GM13977 (cell line): ENCODE measurements at regions not wholly inside any gene's neighbourhood (a gene's known extent, or its start where the extent isn't known, plus 50 kb on each side); places are given as distances from the start of the nearest gene placed in this dataset.

ENCODE experiments used
- DNase-seq: peaks from one replicate; pipeline ENCODE4 v3.0.0; 2012; ENCODE audit warnings: low spot score
- in situ Hi-C: fragments of 300-500 bp; cut with MboI; formaldehyde crosslinking; loops from one replicate; pipeline ENCODE4 v1.12.0; 2022; ENCODE audit warnings: low sequenced_read_pairs, low pct_unique_long_range_greater_than_20kb, mixed read lengths, inconsistent platforms; ENCODE audit not compliant: unreplicated experiment
- TF ChIP-seq, protein P1 (sequence below): IDR thresholded peaks from 2 replicates; pipeline ENCODE4 v1.5.1; 2012; ENCODE audit warnings: mild to moderate bottlenecking, control low read depth; ENCODE audit not compliant: insufficient read depth; ENCODE audit errors: extremely low read depth, missing control alignments

DNA sequence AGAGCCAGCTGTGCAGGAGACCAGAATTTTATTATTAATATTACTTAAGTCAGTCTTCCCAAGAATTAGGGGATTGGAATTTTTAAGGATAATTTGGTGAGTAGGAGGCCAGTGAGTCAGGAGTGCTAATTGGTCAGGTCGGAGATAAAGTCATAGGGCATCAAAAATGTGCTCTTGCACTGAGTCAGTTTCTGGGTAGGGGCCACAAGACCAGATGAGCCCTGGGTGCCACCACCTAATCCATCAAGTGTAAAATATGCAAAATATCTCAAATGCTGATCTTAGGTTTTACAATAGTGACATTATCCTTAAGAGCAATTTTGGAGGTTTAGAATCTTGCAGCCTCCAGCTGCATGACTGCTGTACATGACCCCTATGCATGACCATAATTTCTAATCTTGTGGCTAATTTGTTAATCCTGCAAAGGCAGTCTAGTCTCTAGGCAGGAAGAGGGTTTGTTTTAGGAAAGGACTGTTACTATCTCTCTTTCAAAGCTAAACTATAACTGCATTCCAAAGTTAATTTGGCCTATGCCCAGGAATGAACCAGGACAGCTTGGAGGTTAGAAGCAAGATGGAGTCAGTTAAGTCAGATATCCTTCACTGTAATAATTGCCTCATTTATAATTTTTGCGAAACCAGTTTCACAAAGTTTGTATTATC lies 215.9 kb downstream of the RNF152 start:
- in situ Hi-C loops = no loop called here
- DNase-seq = no peak
- TF ChIP-seq, protein P1, sequence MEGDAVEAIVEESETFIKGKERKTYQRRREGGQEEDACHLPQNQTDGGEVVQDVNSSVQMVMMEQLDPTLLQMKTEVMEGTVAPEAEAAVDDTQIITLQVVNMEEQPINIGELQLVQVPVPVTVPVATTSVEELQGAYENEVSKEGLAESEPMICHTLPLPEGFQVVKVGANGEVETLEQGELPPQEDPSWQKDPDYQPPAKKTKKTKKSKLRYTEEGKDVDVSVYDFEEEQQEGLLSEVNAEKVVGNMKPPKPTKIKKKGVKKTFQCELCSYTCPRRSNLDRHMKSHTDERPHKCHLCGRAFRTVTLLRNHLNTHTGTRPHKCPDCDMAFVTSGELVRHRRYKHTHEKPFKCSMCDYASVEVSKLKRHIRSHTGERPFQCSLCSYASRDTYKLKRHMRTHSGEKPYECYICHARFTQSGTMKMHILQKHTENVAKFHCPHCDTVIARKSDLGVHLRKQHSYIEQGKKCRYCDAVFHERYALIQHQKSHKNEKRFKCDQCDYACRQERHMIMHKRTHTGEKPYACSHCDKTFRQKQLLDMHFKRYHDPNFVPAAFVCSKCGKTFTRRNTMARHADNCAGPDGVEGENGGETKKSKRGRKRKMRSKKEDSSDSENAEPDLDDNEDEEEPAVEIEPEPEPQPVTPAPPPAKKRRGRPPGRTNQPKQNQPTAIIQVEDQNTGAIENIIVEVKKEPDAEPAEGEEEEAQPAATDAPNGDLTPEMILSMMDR = no peak

DNA sequence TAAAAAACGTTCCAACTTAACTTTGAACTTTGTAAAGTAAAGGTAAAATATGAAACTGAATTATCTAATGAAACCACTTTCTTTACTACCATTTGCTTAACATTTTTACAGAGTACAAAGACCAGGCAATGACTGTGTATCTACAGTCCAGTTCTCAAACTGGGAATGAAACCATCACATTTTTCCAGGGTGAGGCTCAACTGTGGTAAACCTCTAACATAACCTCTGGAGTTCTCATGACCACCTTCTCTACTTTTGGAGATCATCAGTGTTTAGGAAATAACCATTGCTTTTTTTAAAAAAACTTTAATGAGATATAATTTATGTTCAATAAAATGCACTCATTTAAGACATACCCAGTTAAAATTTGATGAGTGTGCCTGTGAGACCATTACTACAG lies 223.5 kb downstream of the RNF152 start:
- in situ Hi-C loops = no loop called here
- DNase-seq = no peak
- TF ChIP-seq, protein P1 = no peak

- in situ Hi-C loops = no loop called here
- TF ChIP-seq, protein P1 = no peak
- no peak for DNase-seq
Observed at GRCh38 chr18:61666876-61667590, 225.8 kb downstream of the RNF152 start.

GRCh38 chr18:61664419-61665084 lies 228.3 kb downstream of the RNF152 start:
- TF ChIP-seq, protein P1 = no peak
- in situ Hi-C loops = no loop called here
- DNase-seq = no peak

DNA sequence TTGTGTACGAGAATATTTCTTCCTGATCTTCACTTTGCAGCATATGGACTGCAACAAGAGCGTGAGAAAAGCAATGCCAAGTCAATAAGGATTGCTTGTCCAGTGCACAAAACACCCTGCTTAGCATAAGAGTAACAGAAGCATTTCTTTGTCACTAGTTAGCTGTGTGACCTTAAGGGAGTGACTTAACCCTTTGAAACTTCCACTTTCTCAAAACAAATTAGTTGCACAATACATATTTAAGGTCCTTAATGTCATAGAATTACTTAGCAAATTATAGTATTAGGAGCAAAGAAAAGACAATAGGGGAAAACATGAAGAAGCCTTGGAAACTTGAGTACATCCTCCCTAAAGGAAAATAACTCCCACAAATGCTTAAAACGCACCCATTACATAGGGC lies 230.1 kb downstream of the RNF152 start:
- DNase-seq = no peak
- in situ Hi-C loops = no loop called here
- TF ChIP-seq, protein P1 = no peak

DNA sequence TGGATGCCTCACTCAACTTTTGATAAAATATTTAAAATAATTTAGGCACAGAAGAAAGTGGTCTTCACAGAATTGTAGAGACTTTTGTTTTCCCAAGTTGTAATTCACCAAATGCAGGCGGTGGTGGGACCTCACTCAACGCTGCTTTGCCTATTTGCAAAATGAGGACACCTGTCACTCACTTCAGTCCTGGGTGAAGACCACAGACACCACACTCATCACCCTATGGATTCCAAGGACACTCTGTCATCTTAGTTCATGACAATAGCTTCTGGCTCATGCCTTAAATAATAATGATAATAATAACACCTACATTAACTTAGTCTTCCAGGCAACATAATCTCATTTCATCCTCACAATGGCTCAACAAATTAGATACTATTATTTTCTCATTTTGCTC lies 234.4 kb downstream of the RNF152 start:
- in situ Hi-C loops = no loop called here
- TF ChIP-seq, protein P1 = no peak
- DNase-seq = no peak
